Activated CD8-positive, alpha-beta memory T cell treated with anti-CD3 and anti-CD28 coated beads, Interleukin-2, amount 50 U/mL, for 48 hours (primary cell): ENCODE measurements at regions not wholly inside any gene's neighbourhood (a gene's known extent, or its start where the extent isn't known, plus 50 kb on each side); places are given as distances from the start of the nearest gene placed in this dataset.
"Not testable (repeated sequence)": the region's sequence is repeated elsewhere in the genome, so short reads cannot be mapped to it uniquely, and the experiment has no call there.

Source experiments
- DNase-seq: peaks from one replicate; pipeline ENCODE4 v3.0.0-alpha.2; 2020

DNA sequence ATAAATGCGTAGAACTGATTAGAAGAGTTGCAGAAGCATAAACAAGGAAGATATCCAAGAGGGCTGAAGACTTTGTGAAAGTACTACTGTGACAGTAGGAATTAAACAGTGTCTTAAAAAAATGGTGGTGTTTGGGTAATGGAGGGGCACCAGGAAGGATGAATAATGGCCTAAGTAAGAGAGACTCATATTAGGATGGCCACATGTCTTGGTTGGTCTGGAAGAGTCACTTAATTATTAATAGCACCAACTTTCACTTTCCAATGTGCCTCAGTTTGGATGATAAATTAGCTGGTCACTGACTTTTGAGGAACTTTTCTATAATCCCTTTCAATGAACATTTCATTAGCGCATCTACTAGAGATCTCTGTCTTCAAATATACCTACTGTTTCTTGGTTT lies 372.2 kb downstream of the NYAP2 start:
- DNase-seq = no peak

DNA sequence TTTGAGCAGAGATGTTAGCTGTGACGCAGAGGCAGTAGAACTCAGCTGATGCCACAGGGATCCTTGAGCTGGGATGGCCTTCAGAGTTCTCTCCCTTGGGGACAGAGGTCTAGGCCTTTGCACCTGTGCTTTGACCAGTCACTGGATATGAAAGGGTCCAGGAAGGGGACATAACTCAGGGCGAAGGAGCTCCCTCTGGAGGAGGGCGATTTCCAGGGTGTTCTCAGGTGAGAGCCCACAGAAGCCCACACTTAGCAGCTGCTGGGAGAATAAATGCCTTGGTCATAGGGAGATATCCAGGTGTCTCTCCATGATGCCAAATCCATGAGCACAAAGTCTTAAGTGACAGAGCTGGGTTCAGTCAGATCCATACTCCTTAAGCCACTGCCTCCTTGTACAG lies 369.2 kb downstream of the NYAP2 start:
- DNase-seq = no peak

DNA sequence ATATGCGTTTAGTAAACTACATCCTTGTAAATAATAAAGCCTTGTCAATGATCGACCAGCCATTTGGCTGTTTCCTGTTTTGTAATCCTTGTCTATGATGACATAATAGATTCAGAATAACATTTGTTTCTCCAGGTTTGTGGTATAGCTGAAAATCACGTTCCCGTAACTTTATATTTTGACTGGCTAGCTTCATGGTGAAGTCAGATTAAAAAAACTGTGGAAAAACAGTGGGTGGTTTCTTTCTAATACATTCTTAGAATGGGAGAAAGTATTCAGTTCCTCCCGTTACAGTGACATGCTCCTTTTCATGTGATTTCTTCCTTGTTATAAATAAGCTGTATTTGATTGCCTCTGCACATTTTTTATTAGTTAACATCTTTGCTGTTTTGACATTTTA lies 366.9 kb downstream of the NYAP2 start:
- no peak for DNase-seq

DNA sequence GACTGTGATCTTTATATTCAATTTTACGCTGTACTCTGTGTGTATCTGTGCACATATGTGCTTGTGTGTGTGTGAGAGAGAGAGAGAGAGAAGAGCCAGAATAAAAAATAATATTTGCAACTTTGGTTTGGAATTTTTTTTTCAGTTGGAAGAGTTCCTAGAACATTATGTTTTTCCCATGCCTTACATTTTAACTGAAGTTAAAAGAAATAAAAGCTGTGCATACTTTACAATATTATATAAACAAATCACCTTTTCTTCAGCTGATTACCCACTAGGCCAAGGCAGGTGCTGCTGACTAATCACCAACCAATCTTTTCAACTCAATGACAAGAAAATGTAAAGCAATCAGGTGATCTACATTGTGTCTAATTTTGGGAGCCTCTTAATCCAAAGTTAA lies 366.3 kb downstream of the NYAP2 start:
- no peak for DNase-seq

DNA sequence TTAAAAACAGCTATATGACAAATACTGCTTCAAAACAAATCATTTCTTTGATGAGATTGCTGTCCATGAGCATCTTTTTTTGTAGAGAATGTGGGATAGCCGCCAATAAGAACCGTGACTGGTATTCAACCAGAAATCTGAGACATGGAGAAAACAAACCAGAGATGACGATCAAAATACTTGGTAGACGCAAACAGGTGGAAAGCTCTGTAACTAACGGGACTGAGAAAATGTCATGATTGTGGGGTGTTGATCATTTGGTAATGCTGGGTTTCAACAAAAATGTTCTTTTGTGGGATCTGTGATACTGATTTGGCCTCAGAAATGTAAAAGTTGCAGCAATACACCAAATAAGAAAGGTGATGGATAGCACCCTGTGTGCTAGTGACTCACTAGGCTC lies 364.8 kb downstream of the NYAP2 start:
- DNase-seq = no peak

DNA sequence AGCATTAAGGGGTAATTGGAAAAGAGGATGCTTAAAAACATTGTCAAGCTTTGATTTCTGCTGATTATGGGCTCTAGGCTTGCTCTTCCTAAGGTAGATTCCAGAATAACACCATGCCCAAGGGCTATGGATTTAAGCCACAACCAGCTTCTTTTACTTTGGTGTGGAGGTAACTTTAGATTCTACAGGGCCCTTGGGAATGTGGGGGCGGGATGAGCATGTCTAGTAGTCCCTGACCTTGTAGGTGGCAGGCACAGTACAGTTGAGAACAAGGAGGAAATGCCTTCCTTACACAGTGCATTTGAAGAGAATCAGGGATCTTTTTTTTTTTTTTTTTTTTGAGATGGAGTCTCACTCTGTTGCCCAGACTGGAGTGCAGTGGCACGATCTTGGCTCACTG lies 364.2 kb downstream of the NYAP2 start:
- no peak for DNase-seq

DNA sequence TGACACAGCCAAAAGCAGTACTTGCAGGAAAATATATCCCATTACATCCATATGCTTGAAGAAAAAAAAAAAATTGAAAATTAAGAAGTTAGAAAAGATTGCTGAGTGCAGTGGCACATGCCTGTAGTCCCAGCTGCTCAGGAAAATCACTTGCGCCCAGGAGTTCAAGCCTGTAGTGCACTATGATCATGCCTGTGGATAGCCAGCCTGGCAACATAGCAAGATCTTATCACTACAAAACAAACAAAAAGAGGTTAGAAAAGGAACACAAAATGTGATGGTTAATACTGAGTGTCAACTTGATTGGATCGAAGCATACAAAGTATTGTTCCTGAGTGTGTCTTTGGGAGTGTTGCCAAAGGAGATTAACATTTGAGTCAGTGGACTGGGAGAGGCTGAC lies 361.9 kb downstream of the NYAP2 start:
- no peak for DNase-seq

DNA sequence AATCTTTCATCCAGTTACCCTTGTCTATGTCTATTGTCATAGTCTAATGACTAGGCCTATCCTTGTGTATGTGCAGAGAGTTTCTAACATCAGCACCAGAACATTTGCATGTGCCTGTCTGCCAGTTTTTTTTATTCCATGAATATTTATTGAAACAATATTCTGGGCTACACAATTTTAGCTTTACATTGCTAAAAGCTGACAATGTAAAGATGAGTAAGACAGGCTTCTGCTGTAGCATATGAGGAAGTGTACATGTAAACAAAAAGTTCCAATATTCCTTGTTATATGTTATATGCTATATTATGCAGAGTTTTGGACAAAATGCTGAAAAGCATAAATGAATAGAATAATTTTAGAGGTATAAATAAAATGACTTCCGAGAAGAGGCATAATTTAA lies 357.7 kb downstream of the NYAP2 start:
- DNase-seq = no peak

DNA sequence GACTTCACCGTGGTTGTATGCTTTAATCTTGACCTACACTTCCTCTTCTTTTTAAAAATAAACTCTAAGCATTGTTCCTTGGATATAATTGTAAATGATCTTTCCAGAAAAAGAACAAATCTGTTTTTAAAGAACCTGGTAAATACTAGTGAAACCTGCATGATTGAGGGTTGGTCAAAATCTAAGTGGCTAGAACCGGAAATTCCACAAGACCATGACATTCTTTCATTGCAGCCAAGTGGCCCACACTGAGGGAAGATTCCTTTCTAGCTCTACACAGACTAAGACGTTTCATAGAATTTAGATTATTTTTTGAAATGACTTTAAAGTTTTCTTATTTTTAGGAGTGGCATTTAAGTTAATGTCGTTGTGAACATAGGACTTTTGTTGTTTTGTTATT lies 356.7 kb downstream of the NYAP2 start:
- no peak for DNase-seq

DNA sequence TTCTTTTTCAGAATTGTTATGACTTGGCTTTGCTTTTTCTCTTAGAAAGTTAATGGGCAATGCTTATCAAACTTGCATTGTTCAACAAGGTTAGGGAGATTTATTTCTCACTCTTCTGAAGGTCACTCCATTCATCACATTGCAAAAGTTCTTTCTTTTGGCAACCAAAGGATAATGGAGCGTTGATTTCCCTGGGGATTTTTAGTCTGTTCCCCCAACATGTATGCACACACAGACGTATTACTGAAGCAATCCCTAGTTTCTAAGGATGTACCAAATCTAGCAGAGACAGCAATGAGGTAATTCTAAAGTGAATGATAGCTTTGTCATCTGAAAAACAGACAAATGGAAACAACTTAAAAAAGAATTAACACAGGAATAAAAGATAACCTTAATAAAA lies 349.1 kb downstream of the NYAP2 start:
- DNase-seq = no peak

DNA sequence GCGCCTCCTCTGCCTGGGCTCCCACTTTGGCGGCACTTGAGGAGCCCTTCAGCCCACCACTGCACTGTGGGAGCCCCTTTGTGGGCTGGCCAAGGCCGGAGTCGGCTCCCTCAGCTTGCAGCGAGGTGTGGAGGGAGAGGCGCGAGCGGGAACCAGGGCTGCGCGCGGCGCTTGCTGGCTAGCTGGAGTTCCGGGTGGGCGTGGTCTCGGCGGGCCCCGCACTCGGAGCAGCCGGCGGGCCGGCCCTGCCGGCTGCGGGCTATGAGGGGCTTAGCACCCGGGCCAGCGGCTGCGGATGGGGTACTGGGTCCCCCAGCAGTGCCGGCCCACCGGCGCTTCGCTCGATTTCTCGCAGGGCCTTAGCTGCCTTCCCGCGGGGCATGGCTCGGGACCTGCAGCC lies 344.5 kb downstream of the NYAP2 start:
- DNase-seq = not testable (repeated sequence)

DNA sequence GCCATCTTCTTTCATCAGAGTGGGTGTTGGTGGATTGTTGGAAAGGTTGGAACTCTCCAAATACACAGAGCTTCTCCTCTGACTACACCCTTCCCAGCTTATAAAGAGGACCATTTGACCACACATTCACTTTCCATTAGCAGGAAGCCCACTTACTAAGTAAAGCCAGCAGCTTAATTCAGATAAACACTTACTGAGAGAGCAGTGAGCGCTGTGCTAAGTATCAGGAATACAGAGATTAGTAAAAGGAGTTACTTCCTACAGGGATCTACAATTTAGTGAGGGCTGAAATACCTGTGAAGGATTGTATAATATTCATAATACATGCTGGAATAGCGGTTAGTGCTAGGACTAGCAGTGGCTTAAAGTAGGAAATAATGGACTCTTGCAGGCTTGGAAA lies 343.0 kb downstream of the NYAP2 start:
- no peak for DNase-seq

DNA sequence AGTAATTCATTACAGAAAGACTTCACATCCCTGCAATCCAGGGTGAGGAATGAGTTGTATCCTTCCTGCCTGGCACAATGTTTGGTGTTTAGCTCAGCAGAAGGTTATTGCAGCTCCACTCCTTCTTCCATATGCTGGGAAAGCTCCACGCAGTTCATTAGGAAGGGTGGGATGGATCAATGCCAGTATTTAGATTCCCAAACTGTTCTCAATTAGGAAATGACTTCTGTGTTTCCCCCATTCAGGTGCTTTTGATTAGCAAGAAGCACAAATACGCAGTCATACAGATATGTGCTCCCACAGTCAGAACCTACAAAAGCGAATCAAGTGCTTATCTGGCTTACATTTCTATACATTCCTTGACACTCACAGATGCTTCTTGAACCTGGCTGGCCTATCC lies 340.6 kb downstream of the NYAP2 start:
- DNase-seq = no peak

DNA sequence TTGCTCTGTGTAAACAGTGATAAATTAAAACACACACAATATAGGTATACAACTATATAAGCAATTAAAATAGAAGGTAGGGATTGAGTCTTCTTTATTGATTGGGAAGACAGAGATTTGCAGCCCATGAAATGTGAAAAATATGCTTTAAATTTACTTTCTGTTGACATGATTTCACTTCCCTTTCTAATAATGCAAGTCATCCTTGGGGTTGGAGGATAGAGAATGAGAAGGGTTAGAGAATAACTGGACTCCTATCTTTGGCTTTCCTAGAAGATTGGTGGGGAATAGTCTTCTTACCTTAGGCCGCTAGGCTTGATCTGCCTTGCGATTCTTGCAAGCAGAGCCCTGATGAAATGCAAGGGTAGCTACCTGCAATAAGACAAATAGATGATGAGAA lies 339.8 kb downstream of the NYAP2 start:
- no peak for DNase-seq

DNA sequence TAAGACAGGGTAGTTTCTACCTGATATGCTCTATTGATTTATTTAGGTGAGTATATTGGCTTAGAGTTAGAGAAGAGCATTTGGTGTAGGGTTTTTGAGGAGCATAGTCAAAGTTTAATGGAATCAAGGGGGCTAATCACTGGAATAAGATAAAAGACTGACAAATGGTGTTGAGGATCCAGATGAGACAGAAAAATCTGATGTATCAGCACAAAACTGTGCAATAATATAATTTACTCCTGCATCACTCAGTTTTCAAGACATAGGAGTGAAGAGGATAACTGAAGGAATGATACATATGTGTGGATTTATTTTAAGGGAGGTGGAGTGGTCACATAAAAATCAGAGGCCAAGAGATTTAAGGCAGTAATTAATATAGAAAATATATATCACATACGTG lies 339.2 kb downstream of the NYAP2 start:
- DNase-seq = no peak

DNA sequence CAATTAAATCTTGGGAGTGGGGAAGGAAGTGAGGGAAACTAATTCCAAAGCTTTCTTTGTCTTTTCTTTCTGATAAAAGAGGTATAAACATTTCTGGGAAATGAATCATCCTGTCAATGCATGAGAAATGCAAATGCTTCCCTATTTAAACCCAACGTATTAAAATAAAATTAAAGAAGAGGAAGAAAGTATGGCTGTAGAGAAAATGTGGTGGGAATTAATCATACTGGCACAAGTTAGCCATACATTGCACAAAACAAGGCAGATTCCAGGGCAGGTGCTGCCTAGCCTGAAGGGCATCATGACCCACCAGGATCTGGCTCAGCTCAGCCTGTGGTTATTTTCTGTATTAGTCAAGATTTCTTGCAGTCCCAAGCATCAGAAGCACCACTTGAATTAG lies 338.0 kb downstream of the NYAP2 start:
- no peak for DNase-seq

DNA sequence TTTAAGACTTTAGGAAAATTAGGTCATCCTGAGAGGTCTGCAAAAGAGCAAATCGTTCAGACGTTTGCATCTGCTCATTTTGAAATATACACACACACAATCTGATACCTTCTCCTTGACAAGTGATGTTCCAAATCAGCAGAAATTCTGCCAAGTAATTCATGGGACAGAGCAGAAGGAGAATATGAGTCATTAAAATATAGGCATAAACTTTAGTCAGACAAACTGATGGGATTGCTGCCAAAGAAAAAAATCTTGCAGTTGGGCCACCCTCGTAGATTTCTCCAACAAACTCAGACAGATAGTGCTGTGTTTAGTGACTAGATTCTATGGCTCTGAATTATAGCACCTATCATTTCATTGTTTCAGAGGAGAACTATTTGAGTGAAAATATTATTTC lies 336.3 kb downstream of the NYAP2 start:
- no peak for DNase-seq

DNA sequence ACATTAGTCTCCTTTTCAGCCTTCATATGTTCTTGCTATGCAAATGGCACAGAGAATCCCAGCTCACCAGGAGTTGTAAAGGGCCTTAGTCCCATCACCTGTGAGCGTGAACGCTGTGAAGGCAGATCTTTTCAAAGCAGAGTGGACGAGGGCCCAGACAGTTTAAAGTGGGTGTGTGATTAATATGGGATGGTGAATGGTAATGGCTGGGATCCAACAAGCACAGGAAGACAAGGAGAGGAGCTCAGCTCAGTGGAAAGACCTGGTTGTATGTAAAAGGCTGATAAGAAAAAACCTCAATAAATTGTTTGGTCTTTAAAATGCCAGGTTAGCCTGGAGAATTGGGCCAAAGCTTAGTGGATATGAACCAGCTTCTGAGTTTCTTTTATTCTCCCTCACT lies 326.2 kb downstream of the NYAP2 start:
- DNase-seq = no peak
